ENCODE measurements at regions not wholly inside any gene's neighbourhood (a gene's known extent, or its start where the extent isn't known, plus 50 kb on each side); places are given as distances from the start of the nearest gene placed in this dataset.

DNA sequence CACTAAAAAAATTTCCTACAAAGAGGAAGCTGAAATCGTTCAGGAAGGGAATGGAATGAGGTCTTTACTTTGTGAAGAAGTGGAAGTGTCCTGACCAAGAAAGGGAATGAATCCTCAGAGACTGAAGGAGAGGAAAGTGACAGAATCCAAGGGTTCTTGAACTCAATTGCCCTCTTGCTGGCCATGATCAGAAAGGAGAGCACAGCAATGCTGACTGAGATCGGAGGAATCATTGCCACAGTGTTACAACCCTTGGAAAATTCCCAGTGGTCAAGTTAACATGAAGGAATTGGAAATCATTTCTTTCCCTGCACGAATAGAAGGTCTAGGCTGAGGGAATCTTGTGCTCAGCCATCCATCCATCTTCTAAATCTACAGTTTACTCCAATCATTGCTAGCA is 190.0 kb upstream of the NEIL3 start:
- H3K9me3 Mint-ChIP-seq = peaks cover 3 to 9% of the 10 kb centered on the region in 2 donors
- Histone ChIP-seq H3K9me3 (ENCODE audit: control insufficient read depth, insufficient read depth, low read length) (no peaks in the 10 kb centered on the region), H3K36me3 (ENCODE audit: control insufficient read depth, insufficient read depth, low read length) (no peaks in the 10 kb centered on the region), H3K27ac (ENCODE audit: low read length) (no peak overlapping the region), H3K27me3 (ENCODE audit: control insufficient read depth, insufficient read depth, low read length) (no peaks in the 10 kb centered on the region), H3K4me1 (ENCODE audit: control insufficient read depth, insufficient read depth, low read length) (no peaks in the 10 kb centered on the region), H3K4me3 (ENCODE audit: low read length) (no peak overlapping the region)
- DNase-seq = no peak
- H3K4me1 Mint-ChIP-seq = no peaks in the 10 kb centered on the region
- H3K36me3 Mint-ChIP-seq = no peaks in the 10 kb centered on the region
- no peak for ATAC-seq
- no peak overlapping the region for H3K27ac Mint-ChIP-seq
- TF ChIP-seq, protein P1, sequence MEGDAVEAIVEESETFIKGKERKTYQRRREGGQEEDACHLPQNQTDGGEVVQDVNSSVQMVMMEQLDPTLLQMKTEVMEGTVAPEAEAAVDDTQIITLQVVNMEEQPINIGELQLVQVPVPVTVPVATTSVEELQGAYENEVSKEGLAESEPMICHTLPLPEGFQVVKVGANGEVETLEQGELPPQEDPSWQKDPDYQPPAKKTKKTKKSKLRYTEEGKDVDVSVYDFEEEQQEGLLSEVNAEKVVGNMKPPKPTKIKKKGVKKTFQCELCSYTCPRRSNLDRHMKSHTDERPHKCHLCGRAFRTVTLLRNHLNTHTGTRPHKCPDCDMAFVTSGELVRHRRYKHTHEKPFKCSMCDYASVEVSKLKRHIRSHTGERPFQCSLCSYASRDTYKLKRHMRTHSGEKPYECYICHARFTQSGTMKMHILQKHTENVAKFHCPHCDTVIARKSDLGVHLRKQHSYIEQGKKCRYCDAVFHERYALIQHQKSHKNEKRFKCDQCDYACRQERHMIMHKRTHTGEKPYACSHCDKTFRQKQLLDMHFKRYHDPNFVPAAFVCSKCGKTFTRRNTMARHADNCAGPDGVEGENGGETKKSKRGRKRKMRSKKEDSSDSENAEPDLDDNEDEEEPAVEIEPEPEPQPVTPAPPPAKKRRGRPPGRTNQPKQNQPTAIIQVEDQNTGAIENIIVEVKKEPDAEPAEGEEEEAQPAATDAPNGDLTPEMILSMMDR (IDR thresholded peaks at IDR 0.05) = no peak
- H3K4me3 Mint-ChIP-seq = no peak overlapping the region
- WGBS (ENCODE audit: insufficient coverage) = 73% methylated on average over 3 of the region's 3 CpGs
- H3K27me3 Mint-ChIP-seq (ENCODE audit: low read depth in 2 of 2) = no peaks in the 10 kb centered on the region
- intact Hi-C loops (cut with micrococcal nuclease) = no loop called here

DNA sequence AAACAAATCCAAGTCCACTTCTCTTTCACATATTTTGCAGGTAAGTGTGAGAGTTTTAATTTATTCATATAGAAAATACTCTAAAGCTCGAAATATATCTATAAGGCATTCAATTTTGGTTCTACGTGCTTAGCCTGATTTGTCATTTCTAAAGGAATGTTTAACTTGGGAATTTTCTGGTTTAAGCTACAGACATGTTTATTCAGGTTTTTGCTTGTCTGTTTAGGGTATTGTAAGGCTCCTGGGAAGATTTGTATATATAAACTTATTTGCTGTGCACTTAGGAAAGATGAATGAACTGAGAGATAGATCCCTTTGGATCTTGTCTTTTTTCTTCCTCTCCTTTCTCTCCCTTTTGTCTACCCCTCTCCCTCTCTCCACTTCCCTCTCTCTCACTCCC is 185.9 kb upstream of the NEIL3 start:
- Mint-ChIP-seq H3K36me3 (no peaks in the 10 kb centered on the region), H3K27me3 (ENCODE audit: low read depth in 2 of 2) (no peaks in the 10 kb centered on the region), H3K27ac (no peak overlapping the region), H3K4me1 (no peaks in the 10 kb centered on the region), H3K4me3 (no peak overlapping the region), H3K9me3 (peaks cover 8 to 9% of the 10 kb centered on the region in 2 donors)
- TF ChIP-seq, protein P1 (IDR thresholded peaks at IDR 0.05) = no peak
- DNase-seq (no peak), ATAC-seq (no peak)
- no peaks in the 10 kb centered on the region for H3K9me3 ChIP-seq (ENCODE audit: control insufficient read depth, insufficient read depth, low read length)
- H3K4me3 ChIP-seq (ENCODE audit: low read length) = no peak overlapping the region
- no peak overlapping the region for H3K27ac ChIP-seq (ENCODE audit: low read length)
- intact Hi-C loops (cut with micrococcal nuclease) = no loop called here
- H3K27me3 ChIP-seq (ENCODE audit: control insufficient read depth, insufficient read depth, low read length) = no peaks in the 10 kb centered on the region
- no peaks in the 10 kb centered on the region for H3K4me1 ChIP-seq (ENCODE audit: control insufficient read depth, insufficient read depth, low read length)
- no peaks in the 10 kb centered on the region for H3K36me3 ChIP-seq (ENCODE audit: control insufficient read depth, insufficient read depth, low read length)
- WGBS (ENCODE audit: insufficient coverage) = no CpG with 5 or more reads among the region's 2 CpGs

DNA sequence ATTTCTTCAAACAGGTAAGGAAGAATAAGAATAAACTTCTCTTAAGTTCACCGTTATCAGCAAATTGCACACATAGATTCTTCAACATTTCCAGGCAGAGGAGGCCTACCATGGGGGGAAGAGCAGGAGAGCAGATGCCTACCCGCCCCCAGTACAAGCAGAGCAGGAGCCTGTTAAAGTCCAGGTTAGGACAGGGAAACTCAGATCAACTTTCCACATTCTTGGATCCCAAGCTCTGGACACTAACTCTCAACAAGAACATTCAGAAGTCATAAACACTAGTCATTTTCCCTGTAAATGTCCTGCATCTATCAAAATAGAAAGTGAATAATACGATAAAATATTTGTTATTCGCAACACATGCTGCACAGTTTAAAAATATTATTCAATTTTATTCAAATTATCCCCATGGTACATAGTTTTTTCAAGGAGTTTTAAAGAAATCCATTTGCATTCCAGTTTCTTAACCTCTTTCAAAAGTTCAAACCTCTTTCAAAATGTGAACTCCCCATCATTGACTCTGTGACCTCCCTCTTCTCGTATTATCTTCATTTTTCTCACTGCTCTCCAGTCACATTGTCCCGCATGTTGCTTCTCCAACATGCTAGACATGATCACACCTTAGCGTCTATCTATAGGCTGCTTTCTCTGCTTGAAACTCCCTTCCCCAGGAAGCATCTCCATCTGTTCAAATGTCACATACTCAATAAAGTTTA is 185.2 kb upstream of the NEIL3 start:
- TF ChIP-seq, protein P1 (IDR thresholded peaks at IDR 0.05) = no peak
- no peaks in the 10 kb centered on the region for H3K27me3 Mint-ChIP-seq (ENCODE audit: low read depth in 2 of 2)

DNA sequence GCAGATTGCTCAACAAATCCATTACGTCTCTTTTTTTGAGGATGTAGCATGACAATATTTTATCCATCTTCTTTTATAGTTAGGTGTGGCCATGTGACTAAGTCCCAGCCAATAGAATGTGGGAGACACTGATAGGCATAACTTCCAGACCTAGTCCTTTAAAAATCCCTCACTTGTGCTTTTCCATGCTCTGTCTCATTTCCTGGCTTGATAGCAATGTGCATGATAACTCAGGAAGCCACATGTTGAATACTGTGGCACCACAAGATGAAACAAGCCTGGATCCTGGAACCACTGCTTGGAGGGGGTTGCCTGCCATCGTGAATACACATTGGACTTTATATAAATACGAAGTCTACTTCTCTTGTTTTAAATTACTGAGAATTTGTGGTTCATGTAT is 184.0 kb upstream of the NEIL3 start:
- ATAC-seq = no peak
- intact Hi-C loops (cut with micrococcal nuclease) = no loop called here
- Histone ChIP-seq H3K4me1 (ENCODE audit: control insufficient read depth, insufficient read depth, low read length) (no peaks in the 10 kb centered on the region), H3K4me3 (ENCODE audit: low read length) (no peak overlapping the region), H3K27me3 (ENCODE audit: control insufficient read depth, insufficient read depth, low read length) (no peaks in the 10 kb centered on the region), H3K9me3 (ENCODE audit: control insufficient read depth, insufficient read depth, low read length) (peaks cover 10% of the 10 kb centered on the region), H3K36me3 (ENCODE audit: control insufficient read depth, insufficient read depth, low read length) (no peaks in the 10 kb centered on the region), H3K27ac (ENCODE audit: low read length) (no peak overlapping the region)
- Mint-ChIP-seq H3K9me3 (peaks cover 14 to 19% of the 10 kb centered on the region in 2 donors), H3K4me1 (no peaks in the 10 kb centered on the region), H3K4me3 (no peak overlapping the region), H3K27me3 (ENCODE audit: low read depth in 2 of 2) (no peaks in the 10 kb centered on the region), H3K36me3 (peaks cover 7% of the 10 kb centered on the region), H3K27ac (no peak overlapping the region)
- WGBS (ENCODE audit: insufficient coverage) = 100% methylated on average over 1 of the region's 3 CpGs
- TF ChIP-seq, protein P1 (IDR thresholded peaks at IDR 0.05) = no peak
- DNase-seq = no peak

More for the DNA sequence above, 185.2 kb upstream of the NEIL3 start:
- Histone ChIP-seq H3K36me3 (ENCODE audit: control insufficient read depth, insufficient read depth, low read length) (no peaks in the 10 kb centered on the region), H3K4me3 (ENCODE audit: low read length) (no peak overlapping the region), H3K27me3 (ENCODE audit: control insufficient read depth, insufficient read depth, low read length) (no peaks in the 10 kb centered on the region), H3K9me3 (ENCODE audit: control insufficient read depth, insufficient read depth, low read length) (peaks cover 1% of the 10 kb centered on the region), H3K27ac (ENCODE audit: low read length) (no peak overlapping the region), H3K4me1 (ENCODE audit: control insufficient read depth, insufficient read depth, low read length) (no peaks in the 10 kb centered on the region)
- intact Hi-C loops (cut with micrococcal nuclease) = no loop called here
- Mint-ChIP-seq H3K27ac (no peak overlapping the region), H3K36me3 (peaks cover 4% of the 10 kb centered on the region), H3K4me3 (no peak overlapping the region), H3K9me3 (peaks cover 8 to 14% of the 10 kb centered on the region in 2 donors), H3K4me1 (no peaks in the 10 kb centered on the region)
- ATAC-seq = no peak
- no peak for DNase-seq
- WGBS (ENCODE audit: insufficient coverage) = 84% methylated on average over 7 of the region's 7 CpGs

All from natural killer cell (primary cell).